Tibial nerve (tissue), 4 donors: ENCODE measurements at regions not wholly inside any gene's neighbourhood (a gene's known extent, or its start where the extent isn't known, plus 50 kb on each side); places are given as distances from the start of the nearest gene placed in this dataset.

Source experiments
- DNase-seq, 2 donors: peaks; one replicate each; pipeline ENCODE4 v3.0.0-alpha.2; 2019; ENCODE audit warnings: low spot score in 2 of 2
- H3K27ac ChIP-seq, 4 donors: fragments of 200-600 bp; sonication (generic) in 3 of 4; one replicate each; pipeline ENCODE4 v1.5.1; 2017 to 2019; ENCODE audit warnings: mild to moderate bottlenecking in 1 of 4
- H3K27me3 ChIP-seq, 2 donors: fragments of 200-600 bp; sonication (generic) in 1 of 2; one replicate each; pipeline versions ENCODE4 v1.5.1 to v1.6.0; 2017 to 2019
- H3K36me3 ChIP-seq, 3 donors: fragments of 200-600 bp; sonication (generic); one replicate each; pipeline ENCODE4 v1.5.1; 2018 to 2019
- H3K4me1 ChIP-seq, 4 donors: fragments of 200-600 bp; sonication (generic) in 3 of 4; one replicate each; pipeline ENCODE4 v1.5.1; 2017 to 2019
- H3K4me3 ChIP-seq, 4 donors: fragments of 200-600 bp; sonication (generic) in 3 of 4; one replicate each; pipeline ENCODE4 v1.5.1; 2017 to 2019; ENCODE audit warnings: mild to moderate bottlenecking in 1 of 4, moderate library complexity in 1 of 4
- H3K9me3 ChIP-seq, 4 donors: fragments of 200-600 bp; sonication (generic) in 3 of 4; one replicate each; pipeline ENCODE4 v1.5.1; 2017 to 2019
- EP300 ChIP-seq, 2 donors: sonication (generic); formaldehyde crosslinking; IDR thresholded peaks; one replicate each; pipeline ENCODE4 v1.6.1; 2017; ENCODE audit warnings: antibody characterized with exemption in 2 of 2, mild to moderate bottlenecking in 1 of 2
- POLR2A ChIP-seq, 2 donors: fragments of 450-650 bp; IDR thresholded peaks; one replicate each; pipeline ENCODE4 v1.6.1; 2017; ENCODE audit warnings: antibody characterized with exemption in 2 of 2, mild to moderate bottlenecking in 2 of 2, moderate library complexity in 2 of 2
- WGBS, 2 donors: methylation state at CpG; one replicate each; pipeline ENCODE4 v1.1.5; 2018; 5-methylcytosine and 5-hydroxymethylcytosine counted together
- TF ChIP-seq, protein P1 (sequence below), 5 experiments: fragments of 200-600 bp in 3 of 5; fragments of 450-650 bp in 2 of 5; sonication (generic) in 3 of 5; IDR thresholded peaks; one replicate each; pipeline ENCODE4 v1.5.1; 2016 to 2019; ENCODE audit warnings: antibody characterized with exemption in 5 of 5, mild to moderate bottlenecking in 3 of 5, moderate library complexity in 2 of 5

DNA sequence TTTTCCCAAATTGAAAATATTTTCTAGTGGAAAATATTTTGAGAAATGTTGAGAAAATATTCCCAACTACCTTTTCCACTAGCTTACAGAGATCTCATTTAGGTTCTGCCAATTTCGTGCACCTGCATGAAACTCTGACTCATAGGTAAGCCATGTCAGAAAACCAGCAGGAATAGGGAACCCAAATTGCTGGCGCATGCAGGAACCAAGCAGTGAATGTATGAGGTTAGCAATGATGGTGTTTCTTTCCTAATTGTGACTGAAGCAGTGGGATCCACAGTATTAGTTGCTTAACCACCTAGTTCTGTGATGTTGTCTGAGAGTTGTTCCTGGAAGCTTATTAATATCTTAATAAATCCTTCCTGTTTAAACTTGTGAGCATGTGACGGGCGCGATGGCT, 381.0 kb upstream of the TRAM1L1 start:
- DNase-seq = no peak
- H3K4me1 ChIP-seq = no peaks in the 10 kb centered on the region
- no peak overlapping the region for H3K27ac ChIP-seq
- H3K27me3 ChIP-seq = no peaks in the 10 kb centered on the region
- TF ChIP-seq EP300 (IDR thresholded peaks at IDR 0.05) = no peak
- TF ChIP-seq, protein P1, sequence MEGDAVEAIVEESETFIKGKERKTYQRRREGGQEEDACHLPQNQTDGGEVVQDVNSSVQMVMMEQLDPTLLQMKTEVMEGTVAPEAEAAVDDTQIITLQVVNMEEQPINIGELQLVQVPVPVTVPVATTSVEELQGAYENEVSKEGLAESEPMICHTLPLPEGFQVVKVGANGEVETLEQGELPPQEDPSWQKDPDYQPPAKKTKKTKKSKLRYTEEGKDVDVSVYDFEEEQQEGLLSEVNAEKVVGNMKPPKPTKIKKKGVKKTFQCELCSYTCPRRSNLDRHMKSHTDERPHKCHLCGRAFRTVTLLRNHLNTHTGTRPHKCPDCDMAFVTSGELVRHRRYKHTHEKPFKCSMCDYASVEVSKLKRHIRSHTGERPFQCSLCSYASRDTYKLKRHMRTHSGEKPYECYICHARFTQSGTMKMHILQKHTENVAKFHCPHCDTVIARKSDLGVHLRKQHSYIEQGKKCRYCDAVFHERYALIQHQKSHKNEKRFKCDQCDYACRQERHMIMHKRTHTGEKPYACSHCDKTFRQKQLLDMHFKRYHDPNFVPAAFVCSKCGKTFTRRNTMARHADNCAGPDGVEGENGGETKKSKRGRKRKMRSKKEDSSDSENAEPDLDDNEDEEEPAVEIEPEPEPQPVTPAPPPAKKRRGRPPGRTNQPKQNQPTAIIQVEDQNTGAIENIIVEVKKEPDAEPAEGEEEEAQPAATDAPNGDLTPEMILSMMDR (IDR thresholded peaks at IDR 0.05) = no peak
- TF ChIP-seq POLR2A (IDR thresholded peaks at IDR 0.05) = no peak
- 95 to 96% methylated on average over 5 of the region's 5 CpGs for WGBS, 2 donors
- no peaks in the 10 kb centered on the region for H3K36me3 ChIP-seq
- H3K9me3 ChIP-seq = peaks cover 0 to under 1% (median 0%) of the 10 kb centered on the region in 4 donors
- no peak overlapping the region for H3K4me3 ChIP-seq

DNA sequence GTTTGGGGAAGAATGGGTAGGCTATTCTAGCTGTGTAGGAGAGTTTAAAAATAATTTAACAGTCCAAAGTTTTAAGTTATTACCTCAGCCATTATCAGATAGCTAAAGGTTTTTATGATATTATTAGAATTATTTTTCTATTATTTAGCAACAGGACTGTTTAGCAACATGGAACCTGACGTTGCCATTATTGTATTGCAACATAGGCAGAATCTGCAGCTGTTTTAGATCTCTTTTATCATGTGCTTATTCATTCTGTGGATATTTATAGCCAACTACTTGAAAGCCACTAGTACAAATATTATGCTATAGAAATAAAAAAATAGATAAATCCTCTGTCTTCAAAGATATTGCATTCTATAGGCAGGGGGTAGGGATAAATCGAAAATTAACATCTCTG, 382.0 kb upstream of the TRAM1L1 start:
- DNase-seq = no peak
- H3K4me1 ChIP-seq = no peaks in the 10 kb centered on the region
- H3K27me3 ChIP-seq = no peaks in the 10 kb centered on the region
- peaks cover 0 to 7% (median 0%) of the 10 kb centered on the region in 4 donors for H3K9me3 ChIP-seq
- no peaks in the 10 kb centered on the region for H3K36me3 ChIP-seq
- WGBS, 2 donors = 49 to 54% methylated on average over 2 of the region's 2 CpGs
- no peak overlapping the region for H3K27ac ChIP-seq
- no peak overlapping the region for H3K4me3 ChIP-seq
- TF ChIP-seq EP300 (IDR thresholded peaks at IDR 0.05) = no peak
- TF ChIP-seq, protein P1 (IDR thresholded peaks at IDR 0.05) = no peak
- TF ChIP-seq POLR2A (IDR thresholded peaks at IDR 0.05) = no peak

DNA sequence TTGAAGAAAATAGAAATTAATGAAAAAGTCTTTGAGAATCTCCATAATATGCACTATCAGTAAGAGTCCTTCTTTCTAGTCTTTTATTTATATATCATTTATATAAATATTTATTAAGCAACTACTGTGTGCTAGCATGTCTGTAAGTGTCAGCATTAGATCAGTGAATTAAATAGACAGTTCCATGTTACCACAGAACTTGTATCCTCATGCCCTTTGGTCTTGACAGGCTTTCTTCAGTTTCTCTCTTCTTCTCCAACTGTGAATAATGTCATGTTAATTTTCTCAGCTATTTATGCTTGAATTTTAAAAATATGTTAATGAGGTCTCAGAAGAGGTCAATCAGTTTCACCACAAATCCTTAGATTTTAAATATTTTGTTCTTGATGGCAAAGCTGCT, 389.6 kb upstream of the TRAM1L1 start:
- Histone ChIP-seq H3K4me3 (no peak overlapping the region), H3K27ac (no peak overlapping the region), H3K4me1 (no peaks in the 10 kb centered on the region), H3K27me3 (no peaks in the 10 kb centered on the region), H3K9me3 (peaks cover 0 to 11% (median 0%) of the 10 kb centered on the region in 4 donors), H3K36me3 (no peaks in the 10 kb centered on the region)
- DNase-seq = no peak
- TF ChIP-seq POLR2A (IDR thresholded peaks at IDR 0.05) (no peak), EP300 (IDR thresholded peaks at IDR 0.05) (no peak)
- TF ChIP-seq, protein P1 (IDR thresholded peaks at IDR 0.05) = no peak

DNA sequence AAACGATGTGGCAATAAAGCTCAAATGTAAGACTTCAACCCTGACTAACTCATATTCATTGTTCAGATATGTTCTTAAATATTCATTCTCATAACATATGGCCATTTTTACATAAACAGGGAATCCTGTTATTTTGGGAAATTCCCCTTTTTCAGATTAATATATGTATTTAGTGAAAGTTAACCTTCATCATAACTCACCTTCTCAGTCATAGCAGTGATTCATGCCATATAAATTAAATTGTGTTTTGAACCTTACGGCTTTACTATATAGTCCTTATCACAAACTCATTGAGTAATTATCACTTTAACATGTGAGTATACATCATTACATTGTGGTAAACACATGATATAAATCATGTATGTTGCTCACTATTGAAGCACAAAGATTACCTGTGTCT, 392.5 kb upstream of the TRAM1L1 start:
- TF ChIP-seq EP300 (IDR thresholded peaks at IDR 0.05) = no peak
- TF ChIP-seq, protein P1 (IDR thresholded peaks at IDR 0.05) = no peak
- no peak for TF ChIP-seq POLR2A (IDR thresholded peaks at IDR 0.05)
- no peaks in the 10 kb centered on the region for H3K27me3 ChIP-seq
- no peak overlapping the region for H3K4me3 ChIP-seq
- no peak for DNase-seq
- no peaks in the 10 kb centered on the region for H3K36me3 ChIP-seq
- WGBS, 2 donors = 90% methylated on average over 2 of the region's 2 CpGs
- no peaks in the 10 kb centered on the region for H3K4me1 ChIP-seq
- H3K27ac ChIP-seq = no peak overlapping the region
- no peaks in the 10 kb centered on the region for H3K9me3 ChIP-seq

GRCh38 chr4:117478702-117479101, 393.3 kb upstream of the TRAM1L1 start:
- TF ChIP-seq EP300 (IDR thresholded peaks at IDR 0.05) = no peak
- TF ChIP-seq, protein P1 (IDR thresholded peaks at IDR 0.05) = no peak
- no peak for TF ChIP-seq POLR2A (IDR thresholded peaks at IDR 0.05)
- no peak for DNase-seq
- Histone ChIP-seq H3K4me3 (no peak overlapping the region), H3K9me3 (no peaks in the 10 kb centered on the region), H3K27me3 (no peaks in the 10 kb centered on the region), H3K4me1 (no peaks in the 10 kb centered on the region), H3K27ac (no peak overlapping the region), H3K36me3 (no peaks in the 10 kb centered on the region)
